ENCODE measurements at regions not wholly inside any gene's neighbourhood (a gene's known extent, or its start where the extent isn't known, plus 50 kb on each side); places are given as distances from the start of the nearest gene placed in this dataset.
A peak's percentile ranks its signal among the peaks of the same experiment; 100 is the strongest.

- no peak for DNase-seq
These were observed 1080.7 kb downstream of the GRIK2 start for GRCh38 chr6:102474041-102474807.

DNA sequence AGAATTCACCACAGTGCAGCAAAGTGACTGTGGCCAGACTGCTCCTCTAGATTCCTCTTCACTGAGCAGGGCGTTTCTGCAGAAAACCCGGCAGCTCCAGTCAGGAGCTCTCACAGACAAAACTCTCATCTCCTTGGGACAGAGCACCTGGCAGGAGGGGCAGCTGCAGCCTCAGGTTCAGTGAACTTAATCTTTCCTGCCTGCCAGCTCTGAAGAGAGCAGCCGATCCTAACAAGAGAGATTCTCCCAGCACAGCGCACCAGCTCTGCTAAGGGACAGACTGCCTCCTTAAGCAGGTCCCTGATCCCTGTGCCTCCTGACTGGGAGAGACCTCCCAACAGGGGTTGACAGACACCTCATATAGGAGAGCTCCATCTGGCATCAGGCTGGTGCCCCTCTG, 1065.5 kb downstream of the GRIK2 start:
- no peak for DNase-seq

DNA sequence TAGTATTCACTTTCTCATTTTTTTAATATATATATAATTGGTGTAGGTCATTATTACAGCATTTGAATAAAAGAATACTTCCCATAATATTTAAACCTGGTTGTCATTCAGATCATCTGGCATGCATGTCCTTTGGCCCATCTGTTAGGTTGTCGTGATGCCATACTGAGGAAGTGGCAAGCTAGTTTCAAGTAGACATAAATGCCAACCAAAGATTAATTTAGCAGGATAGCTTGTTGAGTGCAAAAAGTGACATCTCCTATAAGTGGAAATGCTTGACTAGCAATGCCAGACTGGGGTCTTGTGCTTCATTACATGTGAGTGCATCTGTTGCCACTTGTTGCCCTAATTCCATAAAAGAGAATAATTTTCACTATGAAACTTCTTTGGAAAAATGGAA, 1044.7 kb downstream of the GRIK2 start:
- no peak for DNase-seq

GRCh38 chr6:102417368-102417998, 1024.0 kb downstream of the GRIK2 start:
- no peak for DNase-seq

DNA sequence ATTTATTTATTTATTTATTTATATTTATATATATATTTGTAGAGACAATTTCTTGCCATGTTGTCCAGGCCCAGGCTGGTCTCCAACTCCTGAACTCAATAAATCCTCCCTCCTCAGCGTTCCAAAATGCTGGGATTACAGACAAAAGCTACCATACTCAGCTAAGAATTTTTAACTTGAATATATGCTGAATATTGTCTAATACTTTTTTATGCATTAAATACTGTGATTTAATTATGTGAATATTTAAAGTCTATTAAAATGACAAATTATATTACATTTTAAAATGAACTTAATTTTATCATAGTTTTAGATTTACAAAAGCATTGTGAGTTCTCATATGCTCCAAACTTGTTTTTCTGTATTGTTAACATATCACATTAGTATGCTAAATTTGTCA, 1022.4 kb downstream of the GRIK2 start:
- DNase-seq, result no peak

DNA sequence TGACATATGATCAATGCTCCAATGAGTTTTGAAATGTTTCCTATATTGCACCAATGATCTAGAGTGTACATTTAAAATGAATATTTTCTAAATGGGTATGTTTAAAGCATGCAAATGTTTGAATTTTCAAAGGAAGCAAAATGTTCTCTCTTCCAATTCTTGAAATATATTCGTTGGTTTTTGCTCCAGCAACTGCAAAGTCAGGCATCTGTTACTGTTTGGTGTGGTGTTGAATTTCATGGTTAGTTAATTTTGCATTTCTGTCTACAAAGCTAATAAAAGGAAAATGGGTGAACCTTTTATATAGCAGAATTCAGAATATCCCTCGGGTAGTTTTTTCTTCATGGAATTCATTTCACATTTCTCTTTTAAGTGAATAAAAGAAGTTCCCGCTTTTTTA, 1018.3 kb downstream of the GRIK2 start:
- no peak for DNase-seq

- no peak for DNase-seq
These were observed 1014.6 kb downstream of the GRIK2 start for GRCh38 chr6:102407886-102408741.

GRCh38 chr6:102405860-102406259, 1012.4 kb downstream of the GRIK2 start:
- DNase-seq, result no peak

DNA sequence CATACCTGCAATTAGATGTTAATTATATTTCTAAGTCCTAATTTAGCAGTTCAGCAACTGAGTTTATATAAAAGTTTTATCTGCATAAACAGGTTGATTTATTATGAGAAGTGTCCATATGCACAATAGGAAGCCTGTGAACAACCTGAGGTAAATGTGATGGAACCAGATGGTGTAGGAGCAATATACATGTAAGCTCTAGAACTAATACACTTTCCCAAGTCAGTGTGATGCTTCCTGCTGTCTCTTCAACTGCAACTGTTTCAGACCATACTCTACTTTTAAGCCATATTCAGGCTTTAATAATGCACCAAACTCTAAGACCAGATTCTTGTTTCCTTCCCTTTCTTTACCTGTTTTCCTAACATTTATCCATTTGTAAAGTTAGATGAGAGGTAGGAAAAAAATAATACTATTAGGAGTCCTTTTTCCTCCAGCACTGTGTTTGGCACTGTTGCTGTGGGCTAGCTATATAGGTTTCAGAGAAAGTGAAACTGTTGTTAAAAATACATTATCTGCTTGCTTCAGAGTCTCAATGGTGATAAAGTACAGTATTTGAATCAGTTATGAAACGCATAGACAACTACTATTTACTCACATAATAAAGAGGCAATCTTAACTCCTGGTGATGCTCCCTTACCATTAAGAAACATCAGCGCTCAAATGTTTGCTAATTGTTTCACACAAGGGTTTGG, 1009.3 kb downstream of the GRIK2 start:
- DNase-seq, result no peak

DNA sequence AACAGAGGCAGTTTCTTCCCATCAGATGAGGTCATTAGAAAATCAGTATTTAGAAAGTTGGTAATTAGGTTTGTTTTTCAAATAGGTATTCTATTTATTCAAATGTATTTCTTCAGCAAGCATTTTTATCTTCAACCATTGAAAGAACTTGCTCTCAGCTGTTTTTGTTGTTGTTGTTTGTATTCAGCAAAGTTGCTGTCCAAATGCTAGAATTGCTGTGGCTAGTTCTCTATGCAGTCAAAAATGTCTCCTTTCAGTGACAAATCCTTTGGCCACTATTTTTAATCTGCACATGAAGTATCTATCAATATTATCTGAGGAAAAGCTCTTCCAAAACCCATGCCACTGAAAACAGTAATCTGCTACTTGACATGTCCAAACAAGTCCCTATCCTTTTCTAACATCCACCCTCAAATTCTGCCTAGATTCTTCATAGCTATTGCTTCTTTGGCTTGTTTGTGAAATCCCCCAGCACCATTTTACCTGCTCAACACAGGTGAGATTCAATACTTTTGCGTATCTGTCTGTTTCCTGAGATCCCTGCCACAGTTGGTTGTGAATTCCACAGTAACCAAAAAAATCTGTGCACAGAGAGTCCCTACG, 1005.4 kb downstream of the GRIK2 start:
- DNase-seq, result peak; percentile 23

DNA sequence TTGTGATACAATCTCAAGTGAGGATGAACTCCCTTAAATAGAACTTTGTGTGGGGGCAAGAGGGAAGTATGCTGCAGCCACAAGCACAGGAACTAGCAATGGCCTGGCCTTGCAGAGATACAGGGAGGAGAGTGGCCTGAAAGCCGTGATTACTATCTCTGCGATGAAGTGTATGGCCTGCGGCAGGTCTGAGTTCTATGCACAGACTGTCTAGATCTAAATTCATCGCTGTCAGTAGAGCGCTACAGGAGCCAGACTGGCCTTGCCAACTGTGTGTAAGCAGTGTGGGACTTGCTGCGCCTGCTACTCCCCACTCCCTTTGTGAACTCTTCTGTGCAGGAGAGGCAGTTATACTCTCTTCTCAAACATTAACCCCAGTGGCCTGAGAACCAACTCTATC, 997.0 kb downstream of the GRIK2 start:
- DNase-seq, result no peak

GRCh38 chr6:102389994-102390393, 996.5 kb downstream of the GRIK2 start:
- DNase-seq, result no peak

DNA sequence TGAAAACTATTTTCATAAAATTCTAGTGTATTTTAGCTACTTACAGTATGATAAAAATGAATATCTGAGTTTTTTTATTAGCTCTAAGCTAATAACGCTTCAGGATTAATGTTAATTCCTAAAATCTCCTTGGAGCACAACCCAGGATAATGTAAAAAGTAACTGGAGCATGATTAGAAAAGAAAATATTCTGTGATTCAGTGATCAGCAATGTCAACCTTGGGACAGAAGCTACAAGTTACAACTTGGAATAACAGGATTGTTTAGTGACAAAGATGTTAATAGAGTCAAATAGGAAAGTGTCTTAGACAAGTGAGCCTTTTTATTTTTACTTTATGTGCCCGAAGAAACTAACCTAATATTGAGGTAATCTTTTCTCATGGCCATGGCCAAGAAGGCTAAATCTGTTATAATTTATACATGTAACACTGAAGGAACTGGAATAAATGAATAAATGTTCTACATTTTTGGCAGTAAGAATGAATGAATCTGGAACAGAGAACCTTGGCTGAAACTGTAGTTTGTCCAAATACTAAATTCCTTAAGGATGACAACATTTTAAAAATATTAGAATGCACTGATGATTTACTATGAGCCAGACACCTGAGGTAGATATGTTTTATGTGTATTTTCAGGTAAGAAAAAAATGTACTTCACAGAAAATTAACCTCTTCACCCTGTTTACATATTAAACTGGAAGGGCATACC, 994.0 kb downstream of the GRIK2 start:
- DNase-seq, result no peak

DNA sequence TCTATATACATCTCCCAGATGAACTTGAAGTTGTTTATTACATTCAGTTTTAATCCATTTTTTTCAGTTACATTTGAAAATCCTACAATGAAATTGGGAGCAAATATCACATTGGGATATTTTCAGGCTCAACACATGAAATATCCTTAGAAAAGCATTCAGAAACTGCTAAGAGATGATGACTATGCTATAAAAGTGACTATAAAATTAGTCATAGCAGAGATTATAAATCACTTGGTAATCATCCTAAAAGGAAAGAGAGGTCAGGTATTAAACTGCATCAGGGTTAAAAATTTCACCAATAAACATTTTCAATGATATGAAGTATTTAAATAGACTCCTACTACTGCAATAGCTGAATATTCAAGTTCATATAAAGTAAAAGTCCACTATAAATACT, 987.7 kb downstream of the GRIK2 start:
- no peak for DNase-seq

GRCh38 chr6:102356170-102356569, 962.7 kb downstream of the GRIK2 start:
- no peak for DNase-seq

GRCh38 chr6:102355578-102355977, 962.1 kb downstream of the GRIK2 start:
- DNase-seq, result no peak

DNA sequence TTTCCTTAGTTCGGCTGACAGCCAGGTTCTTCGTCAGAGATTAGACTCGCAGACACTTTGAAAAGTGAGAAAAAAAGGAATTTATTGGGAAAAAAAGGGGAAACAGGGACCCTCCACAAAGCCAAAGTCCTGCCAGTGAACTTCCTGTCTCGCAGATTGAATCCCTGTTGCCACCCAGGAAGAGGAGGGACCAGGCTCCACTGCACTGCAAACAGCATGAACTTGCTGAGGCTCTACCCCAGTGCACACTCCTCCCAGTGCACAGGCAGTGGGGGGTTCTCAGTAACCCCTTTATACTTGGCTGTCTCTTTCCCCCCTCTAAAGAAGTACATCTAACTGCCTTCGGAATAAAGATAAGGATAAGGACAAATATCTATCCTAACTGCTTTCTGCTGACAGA, 959.0 kb downstream of the GRIK2 start:
- no peak for DNase-seq

DNA sequence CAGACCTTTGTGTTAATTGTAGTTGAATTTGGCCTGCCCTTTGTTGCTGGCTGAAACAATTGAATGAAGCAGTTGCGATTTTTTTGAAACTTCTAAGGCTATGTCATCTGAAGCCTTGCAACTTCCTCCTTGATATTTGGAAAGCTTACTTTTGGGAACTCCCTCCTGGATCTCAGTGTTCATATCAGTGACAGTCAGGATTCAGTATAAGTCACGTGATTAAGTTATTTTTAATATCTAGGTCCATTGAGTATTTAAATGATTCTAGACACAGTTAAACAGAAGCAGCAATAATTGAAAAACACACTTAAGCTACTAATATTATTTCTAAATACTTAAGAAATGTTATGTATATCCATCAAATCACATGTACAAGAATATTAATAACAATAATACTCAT, 951.3 kb downstream of the GRIK2 start:
- DNase-seq, result no peak

DNA sequence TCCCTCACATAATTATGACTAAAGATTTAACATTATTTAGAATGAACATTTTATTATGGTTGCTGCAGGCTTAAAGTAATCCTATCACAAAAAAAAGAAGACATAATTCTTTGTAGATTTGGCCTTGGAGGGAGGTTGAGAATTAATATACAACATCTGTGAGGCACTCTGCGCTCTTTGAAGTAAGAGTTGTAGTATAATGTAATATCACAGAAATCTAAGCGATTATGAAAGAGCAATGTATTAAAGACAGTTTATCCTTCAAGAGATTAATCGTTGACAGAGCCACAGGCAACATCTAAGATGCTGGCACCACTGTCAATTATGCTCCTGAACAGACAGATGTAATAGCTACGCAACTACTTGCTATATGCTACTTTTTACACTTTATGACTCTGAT, 946.8 kb downstream of the GRIK2 start:
- no peak for DNase-seq

DNA sequence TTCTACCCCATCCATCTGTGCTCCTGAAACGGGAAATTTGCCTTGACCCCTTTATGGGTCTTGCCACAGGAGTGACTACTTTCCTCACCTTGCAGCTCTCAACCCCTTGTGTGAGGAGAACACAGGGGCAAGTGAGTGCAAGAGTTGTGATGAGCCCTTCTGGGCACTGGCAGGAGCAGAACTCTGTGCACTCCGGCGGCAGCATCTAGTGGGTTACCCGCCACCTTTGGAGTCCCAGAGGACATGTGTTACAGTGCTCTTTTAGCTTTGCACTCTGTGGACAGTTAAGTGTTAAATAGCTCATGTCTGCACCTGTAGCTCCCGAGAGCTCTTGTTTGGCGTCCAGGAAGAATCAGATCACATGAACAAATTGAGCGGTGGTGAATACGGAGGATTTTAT, 940.2 kb downstream of the GRIK2 start:
- DNase-seq, result no peak

- DNase-seq, result no peak
These were observed 934.3 kb downstream of the GRIK2 start for GRCh38 chr6:102327697-102328225.

DNA sequence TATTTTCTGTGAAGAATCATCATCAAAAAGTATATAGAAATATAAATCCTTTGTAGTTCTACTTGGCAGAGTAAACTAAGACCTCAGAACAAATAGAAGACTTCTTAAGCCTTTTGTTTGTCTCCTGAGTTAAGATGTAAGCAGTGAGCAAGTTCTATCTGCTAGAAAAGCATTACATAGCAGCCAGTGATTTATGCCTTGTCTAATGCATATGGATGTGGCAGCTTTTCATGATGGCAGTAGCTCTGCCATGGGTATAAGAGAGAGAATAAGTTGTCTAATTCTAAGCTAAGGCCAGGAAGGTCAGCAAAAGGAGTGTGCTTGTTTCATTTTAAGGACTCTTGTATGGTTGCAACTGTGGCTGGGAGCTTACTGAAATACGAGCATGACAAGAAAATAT, 920.2 kb downstream of the GRIK2 start:
- no peak for DNase-seq
